ENCODE measurements at regions not wholly inside any gene's neighbourhood (a gene's known extent, or its start where the extent isn't known, plus 50 kb on each side); places are given as distances from the start of the nearest gene placed in this dataset.

DNA sequence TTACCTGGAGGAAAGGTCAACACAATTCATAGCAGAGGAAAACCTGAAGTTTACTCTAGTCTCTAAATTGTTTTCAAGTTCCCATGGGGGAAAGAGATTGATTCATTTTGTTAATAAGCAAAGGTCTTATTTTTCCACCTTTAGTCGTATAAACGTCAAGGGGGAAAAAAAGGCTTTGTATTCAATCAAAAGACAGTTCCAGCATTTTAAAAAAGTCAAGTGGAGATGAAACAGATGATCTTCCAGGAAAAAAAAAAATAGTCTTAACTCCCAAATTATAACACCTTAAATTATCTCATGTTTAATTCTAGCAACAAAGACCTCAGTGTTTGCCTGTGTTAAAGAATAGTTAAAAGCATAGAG lies 140.5 kb downstream of the TOMM20 start:
- H3K9me3 Mint-ChIP-seq = no peaks in the 10 kb centered on the region
- no peaks in the 10 kb centered on the region for H3K36me3 Mint-ChIP-seq (ENCODE audit: low read depth)
- TF ChIP-seq, protein P1, sequence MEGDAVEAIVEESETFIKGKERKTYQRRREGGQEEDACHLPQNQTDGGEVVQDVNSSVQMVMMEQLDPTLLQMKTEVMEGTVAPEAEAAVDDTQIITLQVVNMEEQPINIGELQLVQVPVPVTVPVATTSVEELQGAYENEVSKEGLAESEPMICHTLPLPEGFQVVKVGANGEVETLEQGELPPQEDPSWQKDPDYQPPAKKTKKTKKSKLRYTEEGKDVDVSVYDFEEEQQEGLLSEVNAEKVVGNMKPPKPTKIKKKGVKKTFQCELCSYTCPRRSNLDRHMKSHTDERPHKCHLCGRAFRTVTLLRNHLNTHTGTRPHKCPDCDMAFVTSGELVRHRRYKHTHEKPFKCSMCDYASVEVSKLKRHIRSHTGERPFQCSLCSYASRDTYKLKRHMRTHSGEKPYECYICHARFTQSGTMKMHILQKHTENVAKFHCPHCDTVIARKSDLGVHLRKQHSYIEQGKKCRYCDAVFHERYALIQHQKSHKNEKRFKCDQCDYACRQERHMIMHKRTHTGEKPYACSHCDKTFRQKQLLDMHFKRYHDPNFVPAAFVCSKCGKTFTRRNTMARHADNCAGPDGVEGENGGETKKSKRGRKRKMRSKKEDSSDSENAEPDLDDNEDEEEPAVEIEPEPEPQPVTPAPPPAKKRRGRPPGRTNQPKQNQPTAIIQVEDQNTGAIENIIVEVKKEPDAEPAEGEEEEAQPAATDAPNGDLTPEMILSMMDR (IDR thresholded peaks at IDR 0.05; ENCODE audit: unreplicated experiment in 3 of 3) = no peak
- H3K27ac Mint-ChIP-seq = peak overlapping the region; percentile 97 to 98 (median 97)
- no peak overlapping the region for H3K4me3 Mint-ChIP-seq
- H3K27me3 Mint-ChIP-seq (ENCODE audit: low read depth) = no peaks in the 10 kb centered on the region
- H3K4me1 Mint-ChIP-seq = peaks cover 61% of the 10 kb centered on the region

DNA sequence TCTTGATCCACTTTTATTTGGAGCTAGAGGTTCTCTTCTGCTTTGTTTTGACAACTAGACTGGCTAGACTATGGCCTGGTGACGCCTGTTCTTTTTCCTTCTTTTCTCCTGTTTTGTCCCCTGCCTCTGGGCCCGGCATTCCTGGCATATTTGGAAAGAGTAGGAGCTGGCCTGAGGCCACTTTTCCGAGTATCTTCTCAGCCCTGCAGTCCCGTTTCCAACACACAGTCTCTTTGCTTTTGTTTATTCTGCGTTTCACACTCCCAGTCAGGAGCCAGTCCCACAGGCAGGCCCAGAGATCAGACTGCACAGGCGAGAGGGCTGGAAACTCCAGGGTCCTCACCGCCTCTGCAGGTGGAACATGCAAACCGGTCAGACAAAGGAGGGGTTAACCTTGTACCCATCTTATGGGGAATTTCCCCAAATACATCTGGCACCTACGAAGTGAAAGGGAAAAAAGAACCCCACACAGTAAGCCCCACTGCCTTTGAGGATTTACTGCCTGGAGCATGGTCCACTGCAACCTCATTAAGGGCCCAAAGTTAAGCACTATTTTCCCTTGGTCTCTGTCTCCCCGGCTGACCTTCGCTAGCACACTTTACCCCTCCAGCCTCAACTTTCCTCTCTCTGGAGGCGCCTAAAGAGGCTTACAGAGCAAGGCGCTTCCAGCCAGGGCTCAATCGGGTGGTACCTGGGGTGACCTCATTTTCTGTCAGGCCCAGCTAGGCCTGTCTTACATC lies 141.1 kb downstream of the TOMM20 start:
- H3K27me3 Mint-ChIP-seq (ENCODE audit: low read depth) = no peaks in the 10 kb centered on the region
- H3K4me3 Mint-ChIP-seq = peak overlapping the region; percentile 4 to 41 (median 23)
- peak overlapping the region; percentile 97 to 98 (median 97) for H3K27ac Mint-ChIP-seq
- TF ChIP-seq, protein P1 (IDR thresholded peaks at IDR 0.05; ENCODE audit: unreplicated experiment in 3 of 3) = no peak
- no peaks in the 10 kb centered on the region for H3K9me3 Mint-ChIP-seq
- H3K36me3 Mint-ChIP-seq (ENCODE audit: low read depth) = no peaks in the 10 kb centered on the region
- peaks cover 61% of the 10 kb centered on the region for H3K4me1 Mint-ChIP-seq

DNA sequence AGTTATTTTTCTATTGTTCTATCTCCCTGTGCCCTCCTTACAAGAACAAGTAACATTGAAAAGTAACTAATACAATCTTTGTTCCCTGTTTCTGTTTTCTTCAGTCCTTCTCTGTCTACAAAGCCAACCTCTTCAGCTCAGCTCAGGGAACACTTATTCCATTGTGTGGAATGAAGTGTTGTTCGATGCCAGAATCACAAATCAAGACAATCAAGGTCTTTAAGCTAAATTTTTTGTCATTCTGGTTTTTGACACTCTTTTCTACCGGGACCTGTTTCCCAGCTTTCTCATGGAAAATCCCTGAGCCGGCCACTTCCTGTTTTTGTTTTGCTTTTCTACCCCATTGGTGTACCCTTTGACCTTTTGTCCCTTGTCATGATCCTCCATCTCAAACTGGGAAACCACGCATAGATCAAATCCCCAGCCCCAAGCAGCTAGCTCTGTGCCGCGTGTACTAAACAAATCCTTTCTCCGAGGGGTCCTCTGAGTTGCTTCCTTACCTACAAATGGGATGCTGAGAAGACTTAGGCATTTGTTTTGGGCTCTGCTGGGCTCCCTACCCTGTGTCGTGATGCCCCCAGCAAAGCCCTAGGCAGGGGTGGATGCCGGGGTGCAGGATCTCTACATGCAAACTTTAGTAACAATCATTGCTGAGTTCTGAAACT lies 141.8 kb downstream of the TOMM20 start:
- peak overlapping the region in 2 of 3 experiments; percentile 4 to 41 for H3K4me3 Mint-ChIP-seq
- no peaks in the 10 kb centered on the region for H3K9me3 Mint-ChIP-seq
- peaks cover 61% of the 10 kb centered on the region for H3K4me1 Mint-ChIP-seq
- peak overlapping the region; percentile 97 to 98 (median 97) for H3K27ac Mint-ChIP-seq
- no peaks in the 10 kb centered on the region for H3K27me3 Mint-ChIP-seq (ENCODE audit: low read depth)
- TF ChIP-seq, protein P1 (IDR thresholded peaks at IDR 0.05; ENCODE audit: unreplicated experiment in 3 of 3) = no peak
- H3K36me3 Mint-ChIP-seq (ENCODE audit: low read depth) = no peaks in the 10 kb centered on the region

DNA sequence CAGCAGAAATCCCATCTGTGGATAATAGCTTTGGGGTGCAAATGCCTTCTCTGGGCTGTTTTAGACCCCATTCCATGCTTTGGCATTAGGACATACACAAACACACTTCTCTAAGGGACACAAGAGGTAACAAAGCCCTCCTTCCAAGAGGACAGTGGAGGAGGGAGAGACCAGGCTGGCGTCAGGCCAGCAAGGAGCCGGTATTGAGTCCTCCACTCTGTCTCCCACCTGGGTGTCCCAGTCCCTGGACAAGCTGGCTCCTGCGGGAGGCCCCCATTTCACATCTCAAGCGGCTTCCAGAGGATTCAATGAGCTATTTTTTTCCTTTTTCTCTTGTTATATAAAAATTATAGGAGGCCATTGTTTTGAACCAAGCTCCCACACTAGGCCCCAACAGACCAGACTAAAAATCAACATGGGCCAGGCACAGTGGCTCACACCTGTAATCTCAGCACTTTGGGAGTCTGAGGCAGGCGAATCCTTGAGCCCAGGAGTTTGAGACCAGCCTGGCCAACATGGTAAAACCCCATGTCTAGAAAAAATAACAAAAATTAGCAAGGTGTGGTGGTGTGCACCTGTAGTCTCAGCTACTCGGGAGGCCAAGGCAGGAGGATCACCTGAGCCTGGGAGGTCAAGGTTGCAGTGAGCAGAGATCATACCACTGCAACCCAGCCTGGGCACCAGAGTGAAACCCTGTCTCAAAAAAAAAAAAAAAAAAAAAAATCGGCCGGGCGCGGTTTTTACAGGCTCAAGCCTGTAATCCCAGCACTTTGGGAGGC lies 142.9 kb downstream of the TOMM20 start:
- Mint-ChIP-seq H3K27me3 (ENCODE audit: low read depth) (no peaks in the 10 kb centered on the region), H3K4me3 (no peak overlapping the region), H3K4me1 (peaks cover 58% of the 10 kb centered on the region), H3K27ac (peak overlapping the region in 2 of 3 experiments; percentile 52 to 93), H3K36me3 (ENCODE audit: low read depth) (no peaks in the 10 kb centered on the region), H3K9me3 (no peaks in the 10 kb centered on the region)
- TF ChIP-seq, protein P1 (IDR thresholded peaks at IDR 0.05; ENCODE audit: unreplicated experiment in 3 of 3) = no peak

DNA sequence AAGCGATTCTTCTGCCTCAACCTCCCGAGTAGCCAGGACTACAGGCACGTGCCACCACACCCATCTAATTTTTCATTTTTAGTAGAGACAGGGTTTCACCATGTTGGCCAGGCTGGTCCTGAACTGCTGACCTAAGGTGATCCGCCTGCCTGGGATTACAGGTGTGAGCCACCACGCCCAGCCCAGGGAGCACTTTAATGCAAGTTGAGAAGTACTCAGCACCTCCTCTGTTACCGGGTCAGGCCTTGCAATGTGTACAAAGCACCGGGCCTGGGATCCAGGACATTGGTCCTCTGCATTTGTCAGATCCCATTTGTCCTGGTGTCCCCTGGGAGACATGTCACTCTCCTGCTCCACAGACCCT lies 143.6 kb downstream of the TOMM20 start:
- TF ChIP-seq, protein P1 (IDR thresholded peaks at IDR 0.05; ENCODE audit: unreplicated experiment in 3 of 3) = no peak
- Mint-ChIP-seq H3K9me3 (no peaks in the 10 kb centered on the region), H3K27ac (peak overlapping the region in 1 of 3 experiments; percentile 93), H3K27me3 (ENCODE audit: low read depth) (no peaks in the 10 kb centered on the region), H3K36me3 (ENCODE audit: low read depth) (no peaks in the 10 kb centered on the region), H3K4me3 (no peak overlapping the region), H3K4me1 (peaks cover 58% of the 10 kb centered on the region)
